OCI-LY3 (cell line): ENCODE measurements at regions not wholly inside any gene's neighbourhood (a gene's known extent, or its start where the extent isn't known, plus 50 kb on each side); places are given as distances from the start of the nearest gene placed in this dataset.

ENCODE experiments used
- H2AFZ ChIP-seq: fragments of 200-600, 300-600 bp; shearing (Covaris generic); 2 replicates; pipeline ENCODE4 v1.6.0; 2014; ENCODE audit warnings: antibody characterized with exemption, low read depth, low read length
- H3K27ac ChIP-seq: fragments of 200-600, 300-600 bp; sonication (generic); 2 replicates; pipeline ENCODE4 v1.5.1; 2014; ENCODE audit warnings: mild to moderate bottlenecking, low read length, moderate library complexity, mixed read lengths
- H3K27me3 ChIP-seq: fragments of 200-600, 300-600 bp; sonication (generic); 2 replicates; pipeline ENCODE4 v1.6.1; 2014; ENCODE audit warnings: low read depth, low read length, mixed read lengths
- H3K36me3 ChIP-seq: fragments of 200-600, 300-600 bp; sonication (generic); replicated peaks from 2 replicates; pipeline ENCODE3; 2014; ENCODE audit warnings: low read depth, low read length, mixed read lengths
- H3K4me1 ChIP-seq: fragments of 300-600, 200-600 bp; sonication (generic); 2 replicates; pipeline ENCODE4 v1.6.1; 2014; ENCODE audit warnings: low read length, mixed read lengths
- H3K4me2 ChIP-seq: fragments of 200-600, 300-600 bp; sonication (generic); 2 replicates; pipeline ENCODE4 v1.6.1; 2014; ENCODE audit warnings: low read length, mixed read lengths
- H3K4me3 ChIP-seq: fragments of 300-600, 200-600 bp; sonication (generic); 2 replicates; pipeline ENCODE4 v1.5.1; 2014; ENCODE audit warnings: antibody characterized with exemption, mild to moderate bottlenecking, low read length, moderate library complexity
- H3K79me2 ChIP-seq: fragments of 300-600, 200-600 bp; shearing (Covaris generic); 2 replicates; pipeline ENCODE4 v1.6.1; 2014; ENCODE audit warnings: mild to moderate bottlenecking, low read length, mixed read lengths
- H3K9ac ChIP-seq: fragments of 300-600, 200-600 bp; shearing (Covaris generic); 2 replicates; pipeline ENCODE4 v1.6.0; 2014; ENCODE audit warnings: mild to moderate bottlenecking, low read length, moderate library complexity
- H3K9me3 ChIP-seq: fragments of 200-600, 300-600 bp; shearing (Covaris generic); 2 replicates; pipeline ENCODE4 v1.6.1; 2014; ENCODE audit warnings: low read length, mixed read lengths; ENCODE audit not compliant: insufficient read depth
- H4K20me1 ChIP-seq: fragments of 200-600, 300-600 bp; sonication (generic); 2 replicates; pipeline ENCODE4 v1.6.1; 2016; ENCODE audit warnings: low read length, mixed read lengths; ENCODE audit not compliant: insufficient read depth
- CTCF ChIP-seq: fragments of 200-600, 300-600 bp; sonication (generic); IDR thresholded peaks from 2 replicates; pipeline ENCODE4 v1.5.1; 2014; ENCODE audit warnings: antibody characterized with exemption, low read length, low read depth
- EZH2phosphoT487 ChIP-seq: fragments of 200-600 bp; shearing (Covaris generic); IDR thresholded peaks from 2 replicates; pipeline ENCODE4 v1.6.1; 2018; ENCODE audit warnings: antibody characterized with exemption, mixed run types, low read depth

GRCh38 chr10:8445353-8445752, 390.9 kb downstream of the GATA3 start:
- Histone ChIP-seq H4K20me1 (no peaks in the 10 kb centered on the region), H2AFZ (no peak overlapping the region), H3K27ac (no peak overlapping the region), H3K79me2 (no peaks in the 10 kb centered on the region), H3K4me1 (no peaks in the 10 kb centered on the region), H3K4me3 (no peak overlapping the region), H3K9ac (no peak overlapping the region), H3K27me3 (no peaks in the 10 kb centered on the region), H3K36me3 (no peaks in the 10 kb centered on the region), H3K9me3 (no peaks in the 10 kb centered on the region), H3K4me2 (no peak overlapping the region)
- TF ChIP-seq EZH2phosphoT487 (no peak), CTCF (no peak)

GRCh38 chr10:8449909-8450308, 395.4 kb downstream of the GATA3 start:
- Histone ChIP-seq H4K20me1 (no peaks in the 10 kb centered on the region), H3K4me2 (no peak overlapping the region), H3K9me3 (no peaks in the 10 kb centered on the region), H3K9ac (no peak overlapping the region), H3K36me3 (no peaks in the 10 kb centered on the region), H3K4me1 (no peaks in the 10 kb centered on the region), H3K27me3 (no peaks in the 10 kb centered on the region), H3K27ac (no peak overlapping the region), H3K79me2 (no peaks in the 10 kb centered on the region), H2AFZ (no peak overlapping the region), H3K4me3 (no peak overlapping the region)
- TF ChIP-seq CTCF = no peak
- no peak for TF ChIP-seq EZH2phosphoT487

- no peak for TF ChIP-seq CTCF
- no peak for TF ChIP-seq EZH2phosphoT487
- no peaks in the 10 kb centered on the region for H3K9me3 ChIP-seq
- no peak overlapping the region for H3K4me3 ChIP-seq
- no peaks in the 10 kb centered on the region for H3K79me2 ChIP-seq
- H2AFZ ChIP-seq = no peak overlapping the region
- H3K4me1 ChIP-seq = no peaks in the 10 kb centered on the region
- H3K9ac ChIP-seq = no peak overlapping the region
- H3K4me2 ChIP-seq = no peak overlapping the region
- H3K27ac ChIP-seq = no peak overlapping the region
- no peaks in the 10 kb centered on the region for H4K20me1 ChIP-seq
- no peaks in the 10 kb centered on the region for H3K27me3 ChIP-seq
- H3K36me3 ChIP-seq = no peaks in the 10 kb centered on the region
Observed at GRCh38 chr10:8453587-8453986, 399.1 kb downstream of the GATA3 start.

- no peak overlapping the region for H3K4me2 ChIP-seq
- H2AFZ ChIP-seq = no peak overlapping the region
- TF ChIP-seq EZH2phosphoT487 = no peak
- no peak for TF ChIP-seq CTCF
- no peak overlapping the region for H3K9ac ChIP-seq
- no peak overlapping the region for H3K4me3 ChIP-seq
- H3K79me2 ChIP-seq = no peaks in the 10 kb centered on the region
- no peaks in the 10 kb centered on the region for H3K36me3 ChIP-seq
- H3K9me3 ChIP-seq = no peaks in the 10 kb centered on the region
- no peak overlapping the region for H3K27ac ChIP-seq
- no peaks in the 10 kb centered on the region for H3K27me3 ChIP-seq
- no peaks in the 10 kb centered on the region for H3K4me1 ChIP-seq
- H4K20me1 ChIP-seq = no peaks in the 10 kb centered on the region
Observed at GRCh38 chr10:8454357-8454756, 399.9 kb downstream of the GATA3 start.
